B cell (primary cell): ENCODE measurements at regions not wholly inside any gene's neighbourhood (a gene's known extent, or its start where the extent isn't known, plus 50 kb on each side); places are given as distances from the start of the nearest gene placed in this dataset.

ENCODE experiments used
- ATAC-seq: fragments of 200-7000 bp; cut with Tn5 transposase; one replicate; pipeline ENCODE4 v1.10.0; 2021; ENCODE audit warnings: low read depth, mild to moderate bottlenecking, moderate number of reproducible peaks, moderate library complexity
- CTCF ChIA-PET: fragments of 350-600 bp; sonication (Branson Sonifier 250); formaldehyde crosslinking; loops from one replicate; lab custom pipeline; 2021; ENCODE audit warnings: antibody characterized with exemption, inconsistent platforms; lab: Charles Lee
- POLR2A ChIA-PET: fragments of 350-600 bp; sonication (Branson Sonifier 250); formaldehyde crosslinking; loops from one replicate; lab custom pipeline; 2021; ENCODE audit warnings: antibody characterized with exemption; lab: Charles Lee
- DNase-seq: peaks from one replicate; pipeline ENCODE4 v3.0.0; 2013
- H2AFZ ChIP-seq: 2 replicates; pipeline ENCODE4 v1.6.1; 2012; ENCODE audit warnings: mild to moderate bottlenecking, low read depth, low read length; ENCODE audit not compliant: insufficient read depth, poor library complexity, severe bottlenecking
- H3K27ac ChIP-seq, 2 donors: 1 replicate in 1 of 2; 2 replicates in 1 of 2; pipeline ENCODE4 v1.5.1; 2012 to 2013; ENCODE audit warnings: low read length in 2 of 2, mild to moderate bottlenecking in 2 of 2, moderate library complexity in 1 of 2
- H3K27me3 ChIP-seq, 4 experiments: fragments of 200-600 bp in 1 of 4; sonication (generic) in 1 of 4; replicated peaks in 1 of 4; 1 replicate in 2 of 4; 2 replicates in 2 of 4; pipeline versions ENCODE4 v1.6.1 to v1.7.0; 2013 to 2016; ENCODE audit warnings: low read length in 3 of 4, mild to moderate bottlenecking in 2 of 4, mixed read lengths in 1 of 4, moderate library complexity in 1 of 4; ENCODE audit not compliant: insufficient read depth in 4 of 4, control insufficient read depth in 3 of 4; ENCODE audit errors: control extremely low read depth in 1 of 4
- H3K36me3 ChIP-seq, 2 experiments: replicated peaks in 1 of 2; 1 replicate in 1 of 2; 2 replicates in 1 of 2; pipeline versions ENCODE4 v1.6.1 to v1.7.1; 2013; ENCODE audit warnings: low read length in 1 of 2; ENCODE audit not compliant: insufficient read depth in 2 of 2, control insufficient read depth in 1 of 2; ENCODE audit errors: control extremely low read depth in 1 of 2, extremely low read depth in 1 of 2
- H3K4me1 ChIP-seq, 2 donors: fragments of 200-600 bp in 1 of 2; sonication (generic) in 1 of 2; 1 replicate in 1 of 2; 2 replicates in 1 of 2; pipeline versions ENCODE4 v1.5.1 to v1.6.1; 2013 to 2017; ENCODE audit warnings: low read length in 2 of 2; ENCODE audit not compliant: control insufficient read depth in 2 of 2, insufficient read depth in 2 of 2
- H3K4me2 ChIP-seq: replicated peaks from 2 replicates; pipeline ENCODE3; 2012; ENCODE audit warnings: mild to moderate bottlenecking, low read depth, low read length; ENCODE audit not compliant: poor library complexity, severe bottlenecking
- H3K4me3 ChIP-seq, 5 experiments: fragments of 200-600 bp in 1 of 5; sonication (generic) in 1 of 5; 1 replicate in 3 of 5; 2 replicates in 2 of 5; pipeline versions ENCODE4 v1.5.1 to v1.7.0; 2011 to 2016; ENCODE audit warnings: low read length in 4 of 5, mild to moderate bottlenecking in 4 of 5, low read depth in 2 of 5, control low read depth in 1 of 5, moderate library complexity in 1 of 5; ENCODE audit not compliant: insufficient read depth in 1 of 5; ENCODE audit errors: control extremely low read depth in 1 of 5, extremely low read depth in 1 of 5
- H3K79me2 ChIP-seq: fragments of 200-600 bp; sonication (generic); one replicate; pipeline ENCODE4 v1.6.0; 2016; ENCODE audit warnings: low read length; ENCODE audit not compliant: control insufficient read depth, insufficient read depth
- H3K9ac ChIP-seq: fragments of 200-600 bp; sonication (generic); 2 replicates; pipeline ENCODE4 v1.6.1; 2017; ENCODE audit warnings: mild to moderate bottlenecking, low read length, moderate library complexity
- H3K9me3 ChIP-seq, 3 donors: one replicate each; pipeline versions ENCODE4 v1.6.1 to v1.7.1; 2013; ENCODE audit warnings: low read length in 2 of 3; ENCODE audit not compliant: control insufficient read depth in 2 of 3, insufficient read depth in 1 of 3; ENCODE audit errors: control extremely low read depth in 1 of 3
- H4K20me1 ChIP-seq: 2 replicates; pipeline ENCODE4 v1.6.0; 2012; ENCODE audit warnings: mild to moderate bottlenecking, low read length; ENCODE audit not compliant: insufficient read depth, control insufficient read depth, poor library complexity, severe bottlenecking
- H3K27ac Mint-ChIP-seq: one replicate; pipeline ENCODE4 v1.8.0; 2021; ENCODE audit warnings: mixed read lengths
- H3K27me3 Mint-ChIP-seq: one replicate; pipeline ENCODE4 v1.8.0; 2021; ENCODE audit warnings: mixed read lengths
- H3K4me1 Mint-ChIP-seq: one replicate; pipeline ENCODE4 v1.8.0; 2021; ENCODE audit warnings: mixed read lengths
- H3K4me3 Mint-ChIP-seq: one replicate; pipeline ENCODE4 v1.8.0; 2021; ENCODE audit warnings: mixed read lengths
- H3K9me3 Mint-ChIP-seq: one replicate; pipeline ENCODE4 v1.8.0; 2022; ENCODE audit warnings: mixed read lengths; ENCODE audit not compliant: insufficient read depth
- CTCF ChIP-seq: fragments of 200-600 bp; IDR thresholded peaks from one replicate; pipeline ENCODE4 v1.8.0; 2022; ENCODE audit warnings: antibody characterized with exemption, mild to moderate bottlenecking
- EZH2 ChIP-seq: IDR thresholded peaks from 2 replicates; pipeline ENCODE4 v1.6.1; 2012; ENCODE audit warnings: borderline replicate concordance, low read depth, mild to moderate bottlenecking, moderate library complexity, low read length; ENCODE audit not compliant: insufficient read depth, poor library complexity, severe bottlenecking
- WGBS: methylation state at CpG from one replicate; pipeline ENCODE4 v1.1.5; 2013; ENCODE audit warnings: missing lambda C conversion rate; ENCODE audit not compliant: insufficient coverage; 5-methylcytosine and 5-hydroxymethylcytosine counted together
- intact Hi-C: fragments of 100-400 bp; cut with micrococcal nuclease; formaldehyde crosslinking; loops from one replicate; pipeline ENCODE4 v1.10.0; 2022

GRCh38 chr15:29942548-29942947 lies 120.3 kb upstream of the TJP1 start:
- Mint-ChIP-seq H3K4me3 (no peak overlapping the region), H3K27me3 (no peaks in the 10 kb centered on the region), H3K27ac (no peak overlapping the region), H3K4me1 (no peaks in the 10 kb centered on the region), H3K9me3 (no peaks in the 10 kb centered on the region)
- H3K4me1 ChIP-seq = no peaks in the 10 kb centered on the region
- WGBS = 94% methylated on average over 6 of the region's 7 CpGs
- no peaks in the 10 kb centered on the region for H3K36me3 ChIP-seq
- CTCF ChIA-PET = no interaction called here
- H3K9me3 ChIP-seq = no peaks in the 10 kb centered on the region
- no peak overlapping the region for H3K4me3 ChIP-seq
- DNase-seq (no peak), ATAC-seq (no peak)
- no peak overlapping the region for H2AFZ ChIP-seq
- H3K9ac ChIP-seq = no peak overlapping the region
- H3K27ac ChIP-seq = no peak overlapping the region
- H3K4me2 ChIP-seq = no peak overlapping the region
- no peaks in the 10 kb centered on the region for H3K79me2 ChIP-seq
- intact Hi-C loops = no loop called here
- POLR2A ChIA-PET = no interaction called here
- H4K20me1 ChIP-seq = no peaks in the 10 kb centered on the region
- no peak for TF ChIP-seq CTCF
- no peak for TF ChIP-seq EZH2
- no peaks in the 10 kb centered on the region for H3K27me3 ChIP-seq

DNA sequence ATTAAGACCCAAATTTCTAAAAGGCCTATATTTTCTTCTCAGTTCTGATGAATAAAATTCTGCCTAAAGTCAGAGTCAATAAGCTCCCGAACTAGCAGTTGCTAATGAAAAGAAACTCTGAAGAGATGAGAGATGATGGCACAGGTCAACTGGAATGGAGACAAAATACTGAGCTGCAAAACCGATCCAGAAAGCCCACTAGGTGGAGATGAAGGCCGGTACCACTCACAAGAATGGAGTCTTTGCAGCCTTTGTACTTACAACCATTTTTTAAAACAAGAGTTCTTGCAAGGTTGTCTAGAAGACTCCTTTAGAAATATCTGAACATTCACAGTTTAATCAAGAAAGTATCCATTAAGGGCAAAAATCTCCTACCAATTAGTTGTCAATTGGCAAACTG lies 119.9 kb upstream of the TJP1 start:
- H2AFZ ChIP-seq = no peak overlapping the region
- no peaks in the 10 kb centered on the region for H3K4me1 ChIP-seq
- H4K20me1 ChIP-seq = no peaks in the 10 kb centered on the region
- CTCF ChIA-PET = no interaction called here
- no peaks in the 10 kb centered on the region for H3K27me3 ChIP-seq
- H3K9ac ChIP-seq = no peak overlapping the region
- TF ChIP-seq CTCF (no peak), EZH2 (no peak)
- Mint-ChIP-seq H3K27ac (no peak overlapping the region), H3K9me3 (no peaks in the 10 kb centered on the region), H3K27me3 (no peaks in the 10 kb centered on the region), H3K4me3 (no peak overlapping the region), H3K4me1 (no peaks in the 10 kb centered on the region)
- 57% methylated on average over 2 of the region's 3 CpGs for WGBS
- H3K27ac ChIP-seq = no peak overlapping the region
- H3K9me3 ChIP-seq = no peaks in the 10 kb centered on the region
- no peak overlapping the region for H3K4me2 ChIP-seq
- intact Hi-C loops = no loop called here
- H3K79me2 ChIP-seq = no peaks in the 10 kb centered on the region
- POLR2A ChIA-PET = no interaction called here
- DNase-seq (no peak), ATAC-seq (no peak)
- H3K4me3 ChIP-seq = no peak overlapping the region
- no peaks in the 10 kb centered on the region for H3K36me3 ChIP-seq
